Vagina (tissue), 2 donors: ENCODE measurements at regions not wholly inside any gene's neighbourhood (a gene's known extent, or its start where the extent isn't known, plus 50 kb on each side); places are given as distances from the start of the nearest gene placed in this dataset.

ENCODE experiments used
- DNase-seq, 2 donors: peaks; one replicate each; pipeline ENCODE4 v3.0.0-alpha.2; 2017; ENCODE audit errors: extremely low spot score in 2 of 2
- H3K27ac ChIP-seq: fragments of 200-600 bp; sonication (generic); one replicate; pipeline ENCODE4 v1.5.1; 2019
- H3K27me3 ChIP-seq: fragments of 200-600 bp; sonication (generic); one replicate; pipeline ENCODE4 v1.5.1; 2019
- H3K36me3 ChIP-seq, 2 donors: fragments of 200-600 bp; sonication (generic); one replicate each; pipeline ENCODE4 v1.5.1; 2017 to 2019
- H3K4me1 ChIP-seq: fragments of 200-600 bp; sonication (generic); one replicate; pipeline ENCODE4 v1.5.1; 2019
- H3K4me3 ChIP-seq, 2 donors: fragments of 200-600 bp; sonication (generic); 1 replicate in 1 of 2; 2 replicates in 1 of 2; pipeline ENCODE4 v1.5.1; 2016 to 2019
- H3K9me3 ChIP-seq: fragments of 200-600 bp; sonication (generic); one replicate; pipeline ENCODE4 v1.5.1; 2019
- POLR2A ChIP-seq, 2 donors: fragments of 450-650 bp; IDR thresholded peaks; one replicate each; pipeline ENCODE4 v1.6.1; 2017; ENCODE audit warnings: antibody characterized with exemption in 2 of 2, mild to moderate bottlenecking in 2 of 2, moderate library complexity in 2 of 2
- POLR2AphosphoS5 ChIP-seq, 2 donors: sonication (generic); formaldehyde crosslinking; IDR thresholded peaks; one replicate each; pipeline ENCODE4 v1.9.0; 2017; ENCODE audit warnings: antibody characterized with exemption in 2 of 2, mild to moderate bottlenecking in 2 of 2, low read depth in 1 of 2; ENCODE audit not compliant: insufficient read depth in 1 of 2
- intact Hi-C: fragments of 100-400 bp; cut with DNase I; formaldehyde crosslinking; loops from one replicate; pipeline ENCODE4 v1.15.1; 2023
- TF ChIP-seq, protein P1 (sequence below), 3 experiments: fragments of 450-650 bp in 2 of 3; fragments of 200-600 bp in 1 of 3; sonication (generic) in 1 of 3; IDR thresholded peaks; one replicate each; pipeline ENCODE4 v1.5.1; 2017 to 2019; ENCODE audit warnings: antibody characterized with exemption in 3 of 3, mild to moderate bottlenecking in 2 of 3, moderate library complexity in 2 of 3

DNA sequence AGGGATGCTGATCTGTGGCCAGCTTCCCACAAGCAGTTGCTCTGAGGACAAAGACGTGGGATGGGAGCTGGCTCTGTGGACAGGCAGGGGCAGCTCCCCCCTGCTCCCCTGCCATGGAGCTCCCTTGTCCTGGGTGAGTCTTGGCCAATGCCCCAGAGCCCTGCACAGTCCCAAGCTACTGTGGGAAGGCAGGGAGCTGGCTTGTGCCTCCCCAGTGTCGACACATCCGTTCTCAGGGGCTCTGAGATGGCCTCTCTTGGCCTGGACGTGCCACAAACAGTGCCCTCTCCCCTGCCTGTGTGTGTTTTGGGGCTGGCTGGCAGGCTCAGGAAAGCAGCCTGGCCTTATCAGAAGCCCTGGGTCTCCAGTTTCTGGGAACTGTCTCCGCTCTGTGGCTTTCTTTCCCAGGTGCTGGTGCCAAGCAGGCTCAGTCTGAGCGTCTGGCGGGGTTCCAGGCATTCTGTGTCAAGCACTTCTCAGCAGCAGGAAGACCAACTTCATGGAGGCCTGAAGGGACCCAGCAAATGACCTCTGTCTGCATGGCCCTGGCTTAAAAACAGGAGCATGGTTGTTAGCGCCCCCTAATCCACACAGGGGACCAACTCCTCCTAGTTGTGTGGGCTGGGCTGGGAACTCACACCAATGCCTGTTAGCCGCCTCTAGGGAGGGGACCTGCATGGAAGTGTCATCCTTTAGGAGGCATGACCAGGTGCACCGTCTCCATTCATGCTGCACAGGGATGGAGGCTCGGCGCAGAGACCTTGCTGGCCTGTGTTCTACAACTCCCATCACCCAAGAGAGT is 375.2 kb downstream of the RPS24 start:
- DNase-seq = no peak
- TF ChIP-seq POLR2AphosphoS5 (IDR thresholded peaks at IDR 0.05; ENCODE audit: insufficient read depth in 1 of 2, low read depth in 1 of 2) (no peak), POLR2A (IDR thresholded peaks at IDR 0.05) (no peak)
- TF ChIP-seq, protein P1, sequence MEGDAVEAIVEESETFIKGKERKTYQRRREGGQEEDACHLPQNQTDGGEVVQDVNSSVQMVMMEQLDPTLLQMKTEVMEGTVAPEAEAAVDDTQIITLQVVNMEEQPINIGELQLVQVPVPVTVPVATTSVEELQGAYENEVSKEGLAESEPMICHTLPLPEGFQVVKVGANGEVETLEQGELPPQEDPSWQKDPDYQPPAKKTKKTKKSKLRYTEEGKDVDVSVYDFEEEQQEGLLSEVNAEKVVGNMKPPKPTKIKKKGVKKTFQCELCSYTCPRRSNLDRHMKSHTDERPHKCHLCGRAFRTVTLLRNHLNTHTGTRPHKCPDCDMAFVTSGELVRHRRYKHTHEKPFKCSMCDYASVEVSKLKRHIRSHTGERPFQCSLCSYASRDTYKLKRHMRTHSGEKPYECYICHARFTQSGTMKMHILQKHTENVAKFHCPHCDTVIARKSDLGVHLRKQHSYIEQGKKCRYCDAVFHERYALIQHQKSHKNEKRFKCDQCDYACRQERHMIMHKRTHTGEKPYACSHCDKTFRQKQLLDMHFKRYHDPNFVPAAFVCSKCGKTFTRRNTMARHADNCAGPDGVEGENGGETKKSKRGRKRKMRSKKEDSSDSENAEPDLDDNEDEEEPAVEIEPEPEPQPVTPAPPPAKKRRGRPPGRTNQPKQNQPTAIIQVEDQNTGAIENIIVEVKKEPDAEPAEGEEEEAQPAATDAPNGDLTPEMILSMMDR (IDR thresholded peaks at IDR 0.05) = no peak
- Histone ChIP-seq H3K4me1 (peaks cover 26% of the 10 kb centered on the region), H3K27me3 (no peaks in the 10 kb centered on the region), H3K4me3 (no peak overlapping the region), H3K27ac (no peak overlapping the region), H3K9me3 (no peaks in the 10 kb centered on the region), H3K36me3 (no peaks in the 10 kb centered on the region)
- intact Hi-C loops = no loop called here

DNA sequence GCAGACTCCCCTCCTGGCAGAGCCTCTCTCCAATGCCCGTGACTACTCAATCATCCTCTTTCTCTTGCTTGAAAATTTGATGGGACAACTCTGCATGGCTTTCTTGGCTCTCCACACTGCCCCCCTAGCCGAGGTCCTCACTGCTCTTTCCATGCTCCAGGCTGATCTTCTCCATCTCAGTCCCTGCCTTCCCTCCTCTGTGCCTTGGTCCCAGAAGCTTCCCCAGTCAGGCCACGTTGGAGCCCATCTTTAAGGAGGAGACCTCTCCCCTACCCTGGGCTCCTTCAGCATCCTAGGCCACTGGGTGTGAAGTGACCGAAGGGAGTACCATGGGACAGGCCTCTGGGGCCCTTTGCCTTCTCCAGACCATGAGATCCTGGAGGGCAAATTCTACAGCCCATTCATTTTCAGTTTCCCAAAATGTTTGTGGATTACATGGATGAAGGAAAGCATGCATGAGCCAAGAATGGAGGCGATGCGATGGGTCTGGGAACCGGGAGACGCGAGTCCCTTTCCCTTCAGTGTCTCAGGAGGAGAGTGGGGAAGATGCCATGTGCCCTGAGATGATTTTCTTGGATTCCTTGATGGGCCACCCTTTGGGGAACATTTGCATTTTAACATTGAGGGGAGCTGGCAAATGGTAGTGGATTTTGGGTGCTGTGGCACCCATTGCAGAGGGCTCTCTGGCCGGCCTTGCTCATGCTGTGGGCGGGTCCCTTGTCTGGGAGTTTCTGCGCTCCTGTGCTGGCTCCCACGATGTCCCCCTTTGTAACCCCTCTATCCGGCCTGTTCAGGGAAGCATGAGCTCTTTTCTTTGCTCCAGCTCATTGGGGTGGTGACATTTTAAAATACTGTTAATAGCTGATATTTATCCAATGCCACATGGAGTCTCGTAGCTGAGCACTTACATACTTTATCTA is 376.6 kb downstream of the RPS24 start:
- DNase-seq = no peak
- Histone ChIP-seq H3K4me1 (peaks cover 26% of the 10 kb centered on the region), H3K27ac (no peak overlapping the region), H3K27me3 (no peaks in the 10 kb centered on the region), H3K4me3 (no peak overlapping the region), H3K36me3 (no peaks in the 10 kb centered on the region), H3K9me3 (no peaks in the 10 kb centered on the region)
- intact Hi-C loops = no loop called here
- TF ChIP-seq POLR2AphosphoS5 (IDR thresholded peaks at IDR 0.05; ENCODE audit: insufficient read depth in 1 of 2, low read depth in 1 of 2) = no peak
- no peak for TF ChIP-seq POLR2A (IDR thresholded peaks at IDR 0.05)
- TF ChIP-seq, protein P1 (IDR thresholded peaks at IDR 0.05) = no peak

DNA sequence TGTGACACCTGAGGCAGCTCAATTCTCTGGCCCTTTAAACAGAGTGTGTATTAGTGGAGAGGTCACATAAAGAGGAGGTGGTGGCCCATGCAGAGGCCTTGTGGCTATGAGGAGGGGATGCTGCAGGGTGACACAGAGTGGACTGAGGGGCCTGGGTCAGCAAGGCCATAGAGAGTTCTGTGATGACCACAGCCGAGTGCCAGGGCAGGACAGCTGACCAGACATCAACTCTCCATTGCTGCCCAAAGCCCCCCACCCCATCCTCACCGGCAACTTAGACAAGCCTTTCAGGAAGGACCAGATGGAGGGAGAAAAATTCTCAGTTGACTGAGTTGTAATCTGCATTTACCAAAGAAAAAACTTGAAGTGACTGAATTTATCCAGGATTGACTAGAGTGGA is 378.1 kb downstream of the RPS24 start:
- Histone ChIP-seq H3K27me3 (no peaks in the 10 kb centered on the region), H3K4me1 (peaks cover 21% of the 10 kb centered on the region), H3K27ac (no peak overlapping the region), H3K4me3 (no peak overlapping the region), H3K9me3 (no peaks in the 10 kb centered on the region), H3K36me3 (no peaks in the 10 kb centered on the region)
- DNase-seq = no peak
- TF ChIP-seq, protein P1 (IDR thresholded peaks at IDR 0.05) = no peak
- TF ChIP-seq POLR2AphosphoS5 (IDR thresholded peaks at IDR 0.05; ENCODE audit: insufficient read depth in 1 of 2, low read depth in 1 of 2) (no peak), POLR2A (IDR thresholded peaks at IDR 0.05) (no peak)
- intact Hi-C loops = no loop called here

DNA sequence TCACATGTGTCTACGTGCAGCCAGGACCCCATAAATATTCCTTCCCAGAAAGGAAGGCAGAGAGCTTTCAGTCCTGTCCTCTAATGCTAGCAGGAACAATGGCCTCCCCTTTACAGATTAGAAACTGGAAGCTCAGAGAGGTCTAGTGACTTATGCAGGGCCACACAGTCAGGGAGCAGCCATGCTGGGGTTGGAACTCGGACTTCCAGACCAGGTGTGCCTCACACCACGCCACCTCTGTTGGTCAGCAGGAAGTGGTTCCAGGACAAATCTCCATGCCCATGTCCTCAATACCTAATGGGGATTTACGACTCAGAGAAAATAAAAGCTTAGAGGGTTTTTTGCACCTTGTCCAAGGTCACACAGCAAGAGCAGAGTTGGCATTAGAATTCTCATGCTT is 378.9 kb downstream of the RPS24 start:
- no peak for DNase-seq
- Histone ChIP-seq H3K36me3 (no peaks in the 10 kb centered on the region), H3K27ac (no peak overlapping the region), H3K4me1 (peaks cover 14% of the 10 kb centered on the region), H3K27me3 (no peaks in the 10 kb centered on the region), H3K4me3 (no peak overlapping the region), H3K9me3 (no peaks in the 10 kb centered on the region)
- intact Hi-C loops = no loop called here
- TF ChIP-seq, protein P1 (IDR thresholded peaks at IDR 0.05) = no peak
- TF ChIP-seq POLR2A (IDR thresholded peaks at IDR 0.05) = no peak
- TF ChIP-seq POLR2AphosphoS5 (IDR thresholded peaks at IDR 0.05; ENCODE audit: insufficient read depth in 1 of 2, low read depth in 1 of 2) = no peak
